ENCODE measurements at regions not wholly inside any gene's neighbourhood (a gene's known extent, or its start where the extent isn't known, plus 50 kb on each side); places are given as distances from the start of the nearest gene placed in this dataset.
"Not testable (repeated sequence)": the region's sequence is repeated elsewhere in the genome, so short reads cannot be mapped to it uniquely, and the experiment has no call there.

- DNase-seq: no peak
These were observed 98.4 kb upstream of the TBX18 start for GRCh38 chr6:84862843-84863242.

GRCh38 chr6:84860920-84861319 lies 96.5 kb upstream of the TBX18 start:
- no peak for DNase-seq

- no peak for DNase-seq
These were observed 96.1 kb upstream of the TBX18 start for GRCh38 chr6:84860509-84860908.

GRCh38 chr6:84854811-84855400 lies 90.5 kb upstream of the TBX18 start:
- DNase-seq: no peak

GRCh38 chr6:84853901-84854300 lies 89.5 kb upstream of the TBX18 start:
- DNase-seq: no peak

- DNase-seq: no peak
These were observed 84.6 kb upstream of the TBX18 start for GRCh38 chr6:84848960-84849359.

- no peak for DNase-seq
These were observed 83.2 kb upstream of the TBX18 start for GRCh38 chr6:84847390-84848160.

- DNase-seq: no peak
These were observed 78.2 kb upstream of the TBX18 start for GRCh38 chr6:84842525-84843166.

GRCh38 chr6:84837068-84837866 lies 72.9 kb upstream of the TBX18 start:
- not testable (repeated sequence) for DNase-seq

- no peak for DNase-seq
These were observed 72.0 kb upstream of the TBX18 start for GRCh38 chr6:84836366-84836765.

- no peak for DNase-seq
These were observed 70.9 kb upstream of the TBX18 start for GRCh38 chr6:84835340-84835739.

GRCh38 chr6:84831924-84832323 lies 67.5 kb upstream of the TBX18 start:
- not testable (repeated sequence) for DNase-seq

GRCh38 chr6:84825461-84825860 lies 61.1 kb upstream of the TBX18 start:
- DNase-seq: no peak

GRCh38 chr6:84821314-84821713 lies 56.9 kb upstream of the TBX18 start:
- not testable (repeated sequence) for DNase-seq

- no peak for DNase-seq
These were observed 52.3 kb upstream of the TBX18 start for GRCh38 chr6:84816741-84817140.

- DNase-seq: no peak
These were observed 51.7 kb upstream of the TBX18 start for GRCh38 chr6:84815896-84816735.

Data from NCI-H1105 treated with DMSO at 0.1 percent for 48 hours (cell line).